GM12878 (cell line): ENCODE measurements at regions not wholly inside any gene's neighbourhood (a gene's known extent, or its start where the extent isn't known, plus 50 kb on each side); places are given as distances from the start of the nearest gene placed in this dataset.

Experiments
- ATAC-seq: fragments of 200-7000 bp; cut with Tn5 transposase; 3 replicates; pipeline ENCODE4 v1.9.1; 2020; ENCODE audit warnings: mild to moderate bottlenecking, moderate library complexity
- BruUV-seq: library from RNA; stranded (reverse); fragments of 400-500 nt; replicated peaks from 2 replicates; lab custom pipeline; 2021; lab: Mats Ljungman, UMichigan
- CTCF ChIA-PET: fragments of 300-600 bp; sonication (Branson Sonifier 250); formaldehyde crosslinking; extraction: SDS; loops from one replicate; lab custom pipeline; 2021; ENCODE audit warnings: inconsistent platforms; lab: Yijun Ruan, JAX
- POLR2A ChIA-PET: fragments of 350-600 bp; formaldehyde crosslinking; extraction: SDS; loops from one replicate; lab custom pipeline; 2021; ENCODE audit warnings: inconsistent platforms; lab: Charles Lee
- RAD21 ChIA-PET: fragments of 300-600 bp; sonication (Branson Sonifier 250); formaldehyde crosslinking; loops from one replicate; lab custom pipeline; 2023; ENCODE audit warnings: antibody characterized with exemption; ENCODE audit not compliant: unreplicated experiment; lab: Charles Lee
- SMC1A ChIA-PET: fragments of 300-600 bp; sonication (Branson Sonifier 250); formaldehyde crosslinking; loops from one replicate; lab custom pipeline; 2023; ENCODE audit not compliant: unreplicated experiment, uncharacterized antibody; lab: Charles Lee
- DNase-seq: peaks from one replicate; pipeline ENCODE4 v3.0.0-alpha.2; 2011; ENCODE audit warnings: low read depth, low spot score
- FAIRE-seq: peaks from 3 replicates; lab custom pipeline; 2011; peaks lifted over from hg19 to GRCh38; lab: Jason Lieb, UNC
- H2AFZ ChIP-seq: 2 replicates; pipeline ENCODE4 v1.6.0; 2011; ENCODE audit warnings: low read depth, low read length, control low read depth; ENCODE audit not compliant: control insufficient read depth
- H3K27ac ChIP-seq: 2 replicates; pipeline ENCODE4 v1.5.1; 2011; ENCODE audit warnings: control low read depth; ENCODE audit not compliant: control insufficient read depth, insufficient read depth
- H3K27me3 ChIP-seq, 2 experiments: replicated peaks in 1 of 2; 2 replicates each; pipeline versions ENCODE4 v1.6.0 to v1.6.1; 2011; ENCODE audit warnings: low read length in 1 of 2; ENCODE audit not compliant: control insufficient read depth in 2 of 2, insufficient read depth in 2 of 2
- H3K36me3 ChIP-seq, 2 experiments: 2 replicates each; pipeline ENCODE4 v1.5.1; 2011; ENCODE audit warnings: low read length in 1 of 2; ENCODE audit not compliant: control insufficient read depth in 2 of 2, insufficient read depth in 2 of 2
- H3K4me1 ChIP-seq: 2 replicates; pipeline ENCODE4 v1.6.1; 2011; ENCODE audit warnings: mild to moderate bottlenecking, low read length, moderate library complexity, mixed read lengths; ENCODE audit not compliant: control insufficient read depth, insufficient read depth
- H3K4me2 ChIP-seq: 2 replicates; pipeline ENCODE4 v1.6.0; 2011; ENCODE audit warnings: control low read depth; ENCODE audit not compliant: control insufficient read depth, insufficient read depth
- H3K4me3 ChIP-seq: fragments of 200-600 bp; sonication (generic); 2 replicates; pipeline ENCODE4 v1.5.1; 2016
- H3K79me2 ChIP-seq: 2 replicates; pipeline ENCODE4 v1.6.0; 2011; ENCODE audit warnings: low read length; ENCODE audit not compliant: control insufficient read depth, insufficient read depth
- H3K9ac ChIP-seq: 2 replicates; pipeline ENCODE4 v1.8.0; 2011; ENCODE audit warnings: low read length, control low read depth, mixed read lengths; ENCODE audit not compliant: control insufficient read depth, insufficient read depth
- H3K9me3 ChIP-seq: replicated peaks from 3 replicates; pipeline ENCODE4 v1.5.1; 2011; ENCODE audit warnings: mild to moderate bottlenecking, low read length; ENCODE audit not compliant: control insufficient read depth, insufficient read depth
- H4K20me1 ChIP-seq: 2 replicates; pipeline ENCODE4 v1.6.0; 2011; ENCODE audit not compliant: control insufficient read depth, insufficient read depth
- CEBPB ChIP-seq, 2 experiments: fragments of 150-350 bp in 1 of 2; IDR thresholded peaks; 2 replicates each; pipeline ENCODE4 v1.6.1; 2012 to 2014; ENCODE audit warnings: low read depth in 2 of 2, low read length in 2 of 2, borderline replicate concordance in 1 of 2, inconsistent platforms in 1 of 2
- FOXK2 ChIP-seq: fragments of 450-650 bp; IDR thresholded peaks from 2 replicates; pipeline ENCODE4 v1.6.1; 2017; ENCODE audit warnings: mild to moderate bottlenecking, moderate library complexity
- IKZF2 ChIP-seq, 2 experiments: fragments of 450-650 bp; IDR thresholded peaks; 2 replicates each; pipeline ENCODE4 v1.6.1; 2017; ENCODE audit warnings: mild to moderate bottlenecking in 2 of 2, moderate library complexity in 2 of 2
- IRF3 ChIP-seq: fragments of 450-650 bp; IDR thresholded peaks from 2 replicates; pipeline ENCODE4 v1.6.1; 2014; ENCODE audit warnings: mild to moderate bottlenecking
- LARP7 ChIP-seq: fragments of 450-650 bp; IDR thresholded peaks from 2 replicates; pipeline ENCODE4 v1.6.1; 2017; ENCODE audit warnings: mild to moderate bottlenecking
- MEF2A ChIP-seq: IDR thresholded peaks from 2 replicates; pipeline ENCODE4 v1.6.1; 2011; ENCODE audit warnings: low read depth, mild to moderate bottlenecking, low read length, moderate library complexity; ENCODE audit not compliant: insufficient read depth
- NFIC ChIP-seq: IDR thresholded peaks from 2 replicates; pipeline ENCODE4 v1.6.1; 2012; ENCODE audit warnings: low read depth, mild to moderate bottlenecking, inconsistent platforms, low read length, moderate library complexity
- RBBP5 ChIP-seq: fragments of 200-600 bp; sonication (generic); conservative IDR thresholded peaks from 2 replicates; pipeline ENCODE4 v1.6.1; 2016
- SRF ChIP-seq, 2 experiments: IDR thresholded peaks; 2 replicates each; pipeline ENCODE4 v1.6.1; 2011; ENCODE audit warnings: low read depth in 2 of 2, low read length in 2 of 2, mild to moderate bottlenecking in 1 of 2, moderate library complexity in 1 of 2
- ZNF217 ChIP-seq: fragments of 450-650 bp; IDR thresholded peaks from 2 replicates; pipeline ENCODE4 v1.6.1; 2017; ENCODE audit warnings: antibody characterized with exemption, mild to moderate bottlenecking
- ZZZ3 ChIP-seq: IDR thresholded peaks from 2 replicates; pipeline ENCODE4 v1.6.1; 2011; ENCODE audit warnings: low read depth; ENCODE audit not compliant: control insufficient read depth, insufficient read length
- WGBS: methylation state at CpG from one replicate; pipeline ENCODE4 v1.1.6; 2016; ENCODE audit warnings: low lambda C conversion rate; ENCODE audit not compliant: insufficient replicate concordance, insufficient coverage; ENCODE audit errors: missing lambda C conversion rate; 5-methylcytosine and 5-hydroxymethylcytosine counted together
- in situ Hi-C: fragments of 300-500 bp; cut with MboI; formaldehyde crosslinking; loops from 9 replicates; pipeline ENCODE4 v1.14.3; 2018; ENCODE audit warnings: mixed read lengths
- intact Hi-C: fragments of 100-400 bp; cut with micrococcal nuclease; formaldehyde crosslinking; loops from one replicate; pipeline ENCODE4 v1.14.2; 2022; ENCODE audit not compliant: unreplicated experiment
- TF ChIP-seq, protein P1 (sequence below): fragments of 150-350 bp; IDR thresholded peaks from 2 replicates; pipeline ENCODE4 v1.6.1; 2014; ENCODE audit warnings: mild to moderate bottlenecking, low read depth, low read length
- TF ChIP-seq, protein P2 (sequence below): fragments of 450-650 bp; formaldehyde crosslinking; IDR thresholded peaks from 2 replicates; pipeline ENCODE4 v1.4.0; 2020; ENCODE audit warnings: mild to moderate bottlenecking, moderate library complexity

- H3K4me2 ChIP-seq: no peak overlapping the region
- 74% methylated on average over 2 of the region's 2 CpGs for WGBS
- TF ChIP-seq IKZF2 (IDR thresholded peaks at IDR 0.05): no peak
- TF ChIP-seq ZNF217: no peak
- TF ChIP-seq, protein P1, sequence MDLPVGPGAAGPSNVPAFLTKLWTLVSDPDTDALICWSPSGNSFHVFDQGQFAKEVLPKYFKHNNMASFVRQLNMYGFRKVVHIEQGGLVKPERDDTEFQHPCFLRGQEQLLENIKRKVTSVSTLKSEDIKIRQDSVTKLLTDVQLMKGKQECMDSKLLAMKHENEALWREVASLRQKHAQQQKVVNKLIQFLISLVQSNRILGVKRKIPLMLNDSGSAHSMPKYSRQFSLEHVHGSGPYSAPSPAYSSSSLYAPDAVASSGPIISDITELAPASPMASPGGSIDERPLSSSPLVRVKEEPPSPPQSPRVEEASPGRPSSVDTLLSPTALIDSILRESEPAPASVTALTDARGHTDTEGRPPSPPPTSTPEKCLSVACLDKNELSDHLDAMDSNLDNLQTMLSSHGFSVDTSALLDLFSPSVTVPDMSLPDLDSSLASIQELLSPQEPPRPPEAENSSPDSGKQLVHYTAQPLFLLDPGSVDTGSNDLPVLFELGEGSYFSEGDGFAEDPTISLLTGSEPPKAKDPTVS: no peak
- TF ChIP-seq, protein P2, sequence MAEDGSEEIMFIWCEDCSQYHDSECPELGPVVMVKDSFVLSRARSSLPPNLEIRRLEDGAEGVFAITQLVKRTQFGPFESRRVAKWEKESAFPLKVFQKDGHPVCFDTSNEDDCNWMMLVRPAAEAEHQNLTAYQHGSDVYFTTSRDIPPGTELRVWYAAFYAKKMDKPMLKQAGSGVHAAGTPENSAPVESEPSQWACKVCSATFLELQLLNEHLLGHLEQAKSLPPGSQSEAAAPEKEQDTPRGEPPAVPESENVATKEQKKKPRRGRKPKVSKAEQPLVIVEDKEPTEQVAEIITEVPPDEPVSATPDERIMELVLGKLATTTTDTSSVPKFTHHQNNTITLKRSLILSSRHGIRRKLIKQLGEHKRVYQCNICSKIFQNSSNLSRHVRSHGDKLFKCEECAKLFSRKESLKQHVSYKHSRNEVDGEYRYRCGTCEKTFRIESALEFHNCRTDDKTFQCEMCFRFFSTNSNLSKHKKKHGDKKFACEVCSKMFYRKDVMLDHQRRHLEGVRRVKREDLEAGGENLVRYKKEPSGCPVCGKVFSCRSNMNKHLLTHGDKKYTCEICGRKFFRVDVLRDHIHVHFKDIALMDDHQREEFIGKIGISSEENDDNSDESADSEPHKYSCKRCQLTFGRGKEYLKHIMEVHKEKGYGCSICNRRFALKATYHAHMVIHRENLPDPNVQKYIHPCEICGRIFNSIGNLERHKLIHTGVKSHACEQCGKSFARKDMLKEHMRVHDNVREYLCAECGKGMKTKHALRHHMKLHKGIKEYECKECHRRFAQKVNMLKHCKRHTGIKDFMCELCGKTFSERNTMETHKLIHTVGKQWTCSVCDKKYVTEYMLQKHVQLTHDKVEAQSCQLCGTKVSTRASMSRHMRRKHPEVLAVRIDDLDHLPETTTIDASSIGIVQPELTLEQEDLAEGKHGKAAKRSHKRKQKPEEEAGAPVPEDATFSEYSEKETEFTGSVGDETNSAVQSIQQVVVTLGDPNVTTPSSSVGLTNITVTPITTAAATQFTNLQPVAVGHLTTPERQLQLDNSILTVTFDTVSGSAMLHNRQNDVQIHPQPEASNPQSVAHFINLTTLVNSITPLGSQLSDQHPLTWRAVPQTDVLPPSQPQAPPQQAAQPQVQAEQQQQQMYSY: no peak
- TF ChIP-seq IRF3: no peak
- TF ChIP-seq NFIC: no peak
- no peak for TF ChIP-seq RBBP5
- TF ChIP-seq CEBPB (IDR thresholded peaks at IDR 0.05; ENCODE audit: borderline replicate concordance in 1 of 2, low read depth in 2 of 2, low read length in 2 of 2): no peak
- TF ChIP-seq SRF (IDR thresholded peaks at IDR 0.05; ENCODE audit: low read depth in 2 of 2, low read length in 2 of 2): no peak
- no peak for TF ChIP-seq ZZZ3
- no peak for TF ChIP-seq MEF2A
- TF ChIP-seq FOXK2: no peak
- TF ChIP-seq LARP7: no peak
- CTCF ChIA-PET: interaction anchor here (1.0 kb wide), 1 partner anchor 144 kb away, joined by 3 read pairs; the partner anchor contains the start of gene CEP162
- in situ Hi-C loops: no loop called here
- RAD21 ChIA-PET: no interaction called here
- no peaks in the 10 kb centered on the region for H3K9me3 ChIP-seq
- DNase-seq (no peak), ATAC-seq (no peak), FAIRE-seq (no peak)
- BruUV-seq: no TSS peak
- H3K27me3 ChIP-seq: no peaks in the 10 kb centered on the region
- intact Hi-C loops: no loop called here
- no peak overlapping the region for H3K4me3 ChIP-seq
- no peak overlapping the region for H3K9ac ChIP-seq
- no peaks in the 10 kb centered on the region for H3K4me1 ChIP-seq
- no peaks in the 10 kb centered on the region for H3K36me3 ChIP-seq
- H3K27ac ChIP-seq: no peak overlapping the region
- POLR2A ChIA-PET: no interaction called here
- H2AFZ ChIP-seq: no peak overlapping the region
- SMC1A ChIA-PET: interaction anchor here (2.5 kb wide), 1 partner anchor 11 kb away, joined by 10 read pairs; no protein-coding TSS in a partner anchor
- H3K79me2 ChIP-seq: no peaks in the 10 kb centered on the region
- H4K20me1 ChIP-seq: no peaks in the 10 kb centered on the region
Observed at GRCh38 chr6:84372290-84372689, 144.8 kb upstream of the CEP162 start.
